ENCODE measurements at regions not wholly inside any gene's neighbourhood (a gene's known extent, or its start where the extent isn't known, plus 50 kb on each side); places are given as distances from the start of the nearest gene placed in this dataset.

GRCh38 chr5:2464141-2464540, 287.3 kb downstream of the IRX2 start:
- Histone ChIP-seq H4K20me1 (ENCODE audit: insufficient read depth) (no peaks in the 10 kb centered on the region), H3K4me2 (no peak overlapping the region), H3K4me3 (IDR thresholded peaks at IDR 0.05; ENCODE audit: insufficient read depth, low read depth, low read length) (no peak overlapping the region), H3K27me3 (ENCODE audit: insufficient read depth, low read depth) (no peaks in the 10 kb centered on the region), H2AFZ (ENCODE audit: low read depth) (no peak overlapping the region), H3K79me2 (ENCODE audit: insufficient read depth, low read depth) (no peaks in the 10 kb centered on the region), H3K27ac (no peak overlapping the region), H3K36me3 (ENCODE audit: insufficient read depth) (no peaks in the 10 kb centered on the region), H3K4me1 (ENCODE audit: low read depth, poor library complexity, severe bottlenecking) (no peaks in the 10 kb centered on the region), H3K9ac (no peak overlapping the region)
- no peak for TF ChIP-seq CTCF (conservative IDR thresholded peaks at IDR 0.05; ENCODE audit: low read depth, low read length)

GRCh38 chr5:2461701-2462691, 289.5 kb downstream of the IRX2 start:
- TF ChIP-seq CTCF (conservative IDR thresholded peaks at IDR 0.05; ENCODE audit: low read depth, low read length), result no peak
- no peaks in the 10 kb centered on the region for H3K79me2 ChIP-seq (ENCODE audit: insufficient read depth, low read depth)
- no peak overlapping the region for H3K4me2 ChIP-seq
- H3K4me1 ChIP-seq (ENCODE audit: low read depth, poor library complexity, severe bottlenecking), result no peaks in the 10 kb centered on the region
- H3K36me3 ChIP-seq (ENCODE audit: insufficient read depth), result no peaks in the 10 kb centered on the region
- H3K4me3 ChIP-seq (IDR thresholded peaks at IDR 0.05; ENCODE audit: insufficient read depth, low read depth, low read length), result no peak overlapping the region
- H3K27ac ChIP-seq, result no peak overlapping the region
- no peaks in the 10 kb centered on the region for H3K27me3 ChIP-seq (ENCODE audit: insufficient read depth, low read depth)
- no peak overlapping the region for H2AFZ ChIP-seq (ENCODE audit: low read depth)
- H3K9ac ChIP-seq, result no peak overlapping the region
- no peaks in the 10 kb centered on the region for H4K20me1 ChIP-seq (ENCODE audit: insufficient read depth)

- no peak overlapping the region for H3K4me2 ChIP-seq
- no peak overlapping the region for H3K27ac ChIP-seq
- no peaks in the 10 kb centered on the region for H3K27me3 ChIP-seq (ENCODE audit: insufficient read depth, low read depth)
- H3K9ac ChIP-seq, result no peak overlapping the region
- TF ChIP-seq CTCF (conservative IDR thresholded peaks at IDR 0.05; ENCODE audit: low read depth, low read length), result no peak
- H4K20me1 ChIP-seq (ENCODE audit: insufficient read depth), result no peaks in the 10 kb centered on the region
- no peaks in the 10 kb centered on the region for H3K4me1 ChIP-seq (ENCODE audit: low read depth, poor library complexity, severe bottlenecking)
- no peaks in the 10 kb centered on the region for H3K36me3 ChIP-seq (ENCODE audit: insufficient read depth)
- no peak overlapping the region for H2AFZ ChIP-seq (ENCODE audit: low read depth)
- H3K4me3 ChIP-seq (IDR thresholded peaks at IDR 0.05; ENCODE audit: insufficient read depth, low read depth, low read length), result no peak overlapping the region
- no peaks in the 10 kb centered on the region for H3K79me2 ChIP-seq (ENCODE audit: insufficient read depth, low read depth)
Measured at GRCh38 chr5:2460098-2460497, 291.4 kb downstream of the IRX2 start.

GRCh38 chr5:2459251-2459650, 292.2 kb downstream of the IRX2 start:
- H3K36me3 ChIP-seq (ENCODE audit: insufficient read depth), result no peaks in the 10 kb centered on the region
- no peak overlapping the region for H3K27ac ChIP-seq
- no peaks in the 10 kb centered on the region for H3K4me1 ChIP-seq (ENCODE audit: low read depth, poor library complexity, severe bottlenecking)
- H3K9ac ChIP-seq, result no peak overlapping the region
- no peaks in the 10 kb centered on the region for H3K27me3 ChIP-seq (ENCODE audit: insufficient read depth, low read depth)
- no peaks in the 10 kb centered on the region for H3K79me2 ChIP-seq (ENCODE audit: insufficient read depth, low read depth)
- H2AFZ ChIP-seq (ENCODE audit: low read depth), result no peak overlapping the region
- TF ChIP-seq CTCF (conservative IDR thresholded peaks at IDR 0.05; ENCODE audit: low read depth, low read length), result no peak
- no peak overlapping the region for H3K4me3 ChIP-seq (IDR thresholded peaks at IDR 0.05; ENCODE audit: insufficient read depth, low read depth, low read length)
- no peaks in the 10 kb centered on the region for H4K20me1 ChIP-seq (ENCODE audit: insufficient read depth)
- H3K4me2 ChIP-seq, result no peak overlapping the region

All from KMS-11 (cell line).